ENCODE measurements at regions not wholly inside any gene's neighbourhood (a gene's known extent, or its start where the extent isn't known, plus 50 kb on each side); places are given as distances from the start of the nearest gene placed in this dataset.
"Not testable (repeated sequence)": the region's sequence is repeated elsewhere in the genome, so short reads cannot be mapped to it uniquely, and the experiment has no call there.

DNA sequence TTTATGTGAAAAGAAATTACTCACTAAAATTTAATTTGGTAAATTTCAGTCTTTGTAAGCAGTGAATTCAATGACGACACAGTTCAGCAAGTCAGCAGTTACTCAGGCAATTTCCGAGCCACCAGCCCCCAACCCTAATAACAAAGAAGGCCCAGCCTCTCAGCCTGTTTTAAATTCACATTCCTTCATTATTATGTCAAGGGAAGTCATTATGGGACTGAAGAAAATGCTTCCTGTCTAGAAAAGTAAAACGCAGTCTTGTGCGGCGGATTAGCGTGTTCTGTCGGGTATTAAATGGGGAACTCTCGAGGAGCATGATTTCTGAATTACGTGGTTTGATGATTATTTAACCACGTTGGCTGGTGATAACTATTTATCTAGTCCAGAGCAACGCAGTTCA lies 177.6 kb downstream of the AIPL1 start:
- DNase-seq (ENCODE audit: low read depth): no peak

GRCh38 chr17:6255322-6255721 lies 179.6 kb downstream of the AIPL1 start:
- DNase-seq (ENCODE audit: low read depth): no peak

GRCh38 chr17:6254036-6254435 lies 180.9 kb downstream of the AIPL1 start:
- DNase-seq (ENCODE audit: low read depth): no peak

GRCh38 chr17:6251640-6252039 lies 181.5 kb downstream of the WSCD1 start:
- not testable (repeated sequence) for DNase-seq (ENCODE audit: low read depth)

DNA sequence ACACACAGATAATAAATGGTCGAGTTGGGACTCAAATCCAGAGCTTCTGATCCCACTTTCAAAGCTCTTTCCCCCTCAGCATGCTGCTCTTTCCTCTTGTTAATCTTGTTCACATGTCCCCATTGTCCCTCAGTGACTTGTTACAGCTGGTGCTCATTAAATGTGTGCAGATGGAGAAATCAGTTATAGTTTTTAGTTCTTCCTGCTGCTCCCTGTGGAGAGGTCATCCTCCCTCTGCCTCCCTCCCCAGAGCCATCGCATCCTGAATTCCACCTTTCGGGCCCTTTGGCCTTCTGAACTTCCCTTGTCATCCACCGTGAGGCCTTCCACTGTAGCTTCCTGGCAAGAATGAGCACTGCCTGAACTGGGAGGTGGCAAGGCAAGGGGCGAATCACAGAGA lies 179.6 kb downstream of the WSCD1 start:
- no peak for DNase-seq (ENCODE audit: low read depth)

DNA sequence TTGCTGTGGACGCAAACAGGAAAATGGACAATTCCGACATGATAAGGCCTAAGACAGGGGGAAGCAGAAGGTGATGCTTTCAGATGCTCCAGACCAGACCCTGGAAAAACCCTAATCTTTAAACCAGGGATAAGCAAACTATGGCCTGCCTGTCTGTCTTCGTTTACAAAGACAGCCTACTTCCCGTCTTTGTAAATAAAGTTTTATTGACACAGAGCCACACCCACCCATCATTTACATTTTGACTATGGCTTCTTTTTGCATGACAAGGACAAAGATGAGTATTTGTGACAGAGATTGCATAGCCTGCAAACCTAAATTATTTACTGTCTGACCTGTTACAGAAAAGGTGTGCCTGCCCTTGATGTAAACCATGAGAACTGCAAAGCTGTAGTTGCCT lies 177.9 kb downstream of the WSCD1 start:
- no peak for DNase-seq (ENCODE audit: low read depth)

DNA sequence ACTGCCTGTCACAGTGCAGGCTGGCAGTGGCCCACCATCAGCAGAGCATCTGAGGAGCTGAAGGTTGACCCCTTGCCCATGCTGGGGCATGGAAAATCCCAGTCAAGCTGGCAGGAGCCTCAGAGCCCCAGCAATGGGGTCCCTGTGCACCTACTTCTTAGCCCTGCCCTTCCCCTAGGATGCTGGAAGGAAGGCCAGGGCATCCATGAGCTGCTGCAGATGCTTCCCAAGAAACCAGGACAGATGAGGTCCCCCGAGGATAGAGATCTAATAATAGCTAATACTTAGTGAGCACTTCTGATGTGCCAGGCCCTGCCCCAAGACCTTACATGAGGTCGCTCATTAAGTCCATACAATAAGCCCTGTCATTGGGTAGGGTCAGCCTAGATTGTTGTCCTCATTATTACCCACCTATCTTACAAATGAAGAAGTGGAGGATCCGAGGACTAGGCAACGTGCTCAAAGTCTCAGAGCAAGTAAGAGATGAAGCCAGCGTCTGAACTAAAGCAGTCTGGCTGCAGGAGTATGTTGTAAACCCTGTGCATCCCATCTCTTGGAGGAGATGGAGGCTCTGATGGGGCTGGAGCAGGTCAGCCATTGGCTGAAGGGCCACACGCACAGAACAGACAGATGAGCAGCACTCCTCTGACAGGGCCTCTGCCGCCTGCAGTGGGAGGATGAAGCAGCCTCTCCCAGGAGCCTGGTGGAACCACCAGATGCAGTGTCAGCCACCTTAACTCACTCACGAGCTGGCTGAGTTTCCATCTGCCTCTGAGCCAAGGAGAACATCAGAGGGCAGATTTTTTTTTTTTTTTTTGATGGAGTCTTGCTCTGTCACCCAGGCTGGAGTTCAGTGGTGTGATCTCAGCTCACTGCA lies 175.4 kb downstream of the WSCD1 start:
- DNase-seq (ENCODE audit: low read depth): no peak

DNA sequence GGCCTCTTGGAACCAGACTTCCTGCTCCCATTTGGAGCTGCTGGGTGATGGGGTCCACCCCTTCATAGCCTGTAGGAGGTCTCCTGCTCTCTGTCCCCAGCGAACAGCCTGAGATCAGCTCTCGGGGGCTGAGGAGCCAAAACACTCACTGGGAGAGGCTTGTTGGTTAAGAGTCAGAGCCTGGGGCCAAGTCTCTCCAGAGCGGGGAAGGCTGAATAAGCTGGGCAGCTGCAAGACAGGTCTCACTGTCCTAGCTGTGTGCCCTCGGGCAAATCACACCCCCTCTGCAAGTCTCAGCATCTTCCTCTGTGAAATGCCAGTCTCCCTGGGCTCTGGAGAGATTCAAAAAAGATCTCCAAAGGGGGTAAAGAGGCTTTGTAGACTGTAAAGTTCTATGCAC lies 174.6 kb downstream of the WSCD1 start:
- DNase-seq (ENCODE audit: low read depth): no peak

- no peak for DNase-seq (ENCODE audit: low read depth)
These were observed 174.1 kb downstream of the WSCD1 start for GRCh38 chr17:6244253-6244652.

GRCh38 chr17:6243186-6243585 lies 173.0 kb downstream of the WSCD1 start:
- no peak for DNase-seq (ENCODE audit: low read depth)

GRCh38 chr17:6241996-6242395 lies 171.8 kb downstream of the WSCD1 start:
- DNase-seq (ENCODE audit: low read depth): no peak

DNA sequence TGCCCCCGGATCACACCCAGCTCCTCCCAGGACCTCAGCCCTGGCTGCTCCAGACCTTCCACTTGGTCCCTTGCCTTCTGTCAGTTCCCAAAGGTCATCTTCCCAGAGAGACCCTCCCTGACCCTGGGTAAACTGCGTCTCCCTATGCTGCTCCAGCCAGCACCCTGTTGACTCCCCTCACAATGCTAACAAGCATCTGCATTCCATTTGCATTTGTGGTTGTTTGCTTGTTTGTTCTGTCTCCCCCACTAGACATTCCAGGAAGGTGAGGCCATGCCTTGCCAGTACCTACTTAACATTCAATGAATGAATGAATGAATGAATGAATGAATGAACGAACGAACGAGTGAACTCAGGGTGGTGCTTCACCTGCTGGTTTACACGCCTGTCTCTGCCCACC lies 171.2 kb downstream of the WSCD1 start:
- DNase-seq (ENCODE audit: low read depth): no peak

GRCh38 chr17:6240601-6241000 lies 170.4 kb downstream of the WSCD1 start:
- DNase-seq (ENCODE audit: low read depth): no peak

- DNase-seq (ENCODE audit: low read depth): no peak
These were observed 169.8 kb downstream of the WSCD1 start for GRCh38 chr17:6240001-6240400.

DNA sequence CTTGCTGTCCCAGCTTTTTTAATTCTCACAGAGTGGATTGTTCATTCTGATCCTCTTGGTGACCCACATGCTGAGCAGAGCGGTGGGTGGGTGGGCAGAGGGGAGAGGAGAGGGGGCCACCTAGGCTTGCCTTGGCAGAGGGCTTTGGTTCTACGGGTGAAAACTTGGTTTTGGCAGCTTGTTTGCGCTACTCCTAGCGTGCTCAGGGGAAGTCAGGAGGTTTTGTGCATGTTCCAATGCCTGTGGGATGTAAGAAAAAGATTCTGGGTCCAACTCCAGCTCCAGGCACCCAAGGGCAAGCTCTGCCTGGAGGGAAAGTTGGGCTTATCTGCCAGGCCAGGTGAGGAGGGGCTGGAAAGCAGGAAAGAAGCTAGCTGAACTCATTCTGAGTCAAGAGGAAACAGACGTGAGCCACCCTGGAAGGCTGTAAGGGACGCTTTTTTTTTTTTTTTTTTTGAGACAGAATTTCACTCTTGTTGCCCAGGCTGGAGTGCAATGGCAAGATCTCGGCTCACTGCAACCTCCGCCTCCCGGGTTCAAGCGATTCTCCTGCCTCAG lies 169.1 kb downstream of the WSCD1 start:
- DNase-seq (ENCODE audit: low read depth): no peak

DNA sequence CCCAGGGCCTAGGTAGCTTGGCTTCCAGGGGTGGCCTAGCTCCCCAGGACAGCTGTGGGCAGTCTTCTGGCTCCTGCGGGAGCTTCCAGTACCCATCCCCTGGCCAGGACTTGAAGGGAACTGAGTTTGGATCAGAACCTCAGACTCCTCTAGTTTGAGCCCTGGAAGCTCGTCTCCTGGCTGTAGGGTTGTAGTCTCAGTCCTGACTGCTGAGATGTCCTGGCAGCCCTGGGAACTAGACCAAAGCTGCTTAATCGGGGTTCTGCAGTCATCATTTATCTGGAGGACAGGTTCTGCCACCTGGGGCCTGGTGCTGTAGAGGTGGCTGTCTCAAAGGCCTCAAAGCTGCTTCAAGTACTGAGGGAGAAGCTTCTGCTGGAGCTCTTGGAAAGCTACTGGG lies 163.7 kb downstream of the WSCD1 start:
- DNase-seq (ENCODE audit: low read depth): no peak

- DNase-seq (ENCODE audit: low read depth): no peak
These were observed 163.2 kb downstream of the WSCD1 start for GRCh38 chr17:6233339-6233738.

GRCh38 chr17:6232732-6233101 lies 162.5 kb downstream of the WSCD1 start:
- no peak for DNase-seq (ENCODE audit: low read depth)

DNA sequence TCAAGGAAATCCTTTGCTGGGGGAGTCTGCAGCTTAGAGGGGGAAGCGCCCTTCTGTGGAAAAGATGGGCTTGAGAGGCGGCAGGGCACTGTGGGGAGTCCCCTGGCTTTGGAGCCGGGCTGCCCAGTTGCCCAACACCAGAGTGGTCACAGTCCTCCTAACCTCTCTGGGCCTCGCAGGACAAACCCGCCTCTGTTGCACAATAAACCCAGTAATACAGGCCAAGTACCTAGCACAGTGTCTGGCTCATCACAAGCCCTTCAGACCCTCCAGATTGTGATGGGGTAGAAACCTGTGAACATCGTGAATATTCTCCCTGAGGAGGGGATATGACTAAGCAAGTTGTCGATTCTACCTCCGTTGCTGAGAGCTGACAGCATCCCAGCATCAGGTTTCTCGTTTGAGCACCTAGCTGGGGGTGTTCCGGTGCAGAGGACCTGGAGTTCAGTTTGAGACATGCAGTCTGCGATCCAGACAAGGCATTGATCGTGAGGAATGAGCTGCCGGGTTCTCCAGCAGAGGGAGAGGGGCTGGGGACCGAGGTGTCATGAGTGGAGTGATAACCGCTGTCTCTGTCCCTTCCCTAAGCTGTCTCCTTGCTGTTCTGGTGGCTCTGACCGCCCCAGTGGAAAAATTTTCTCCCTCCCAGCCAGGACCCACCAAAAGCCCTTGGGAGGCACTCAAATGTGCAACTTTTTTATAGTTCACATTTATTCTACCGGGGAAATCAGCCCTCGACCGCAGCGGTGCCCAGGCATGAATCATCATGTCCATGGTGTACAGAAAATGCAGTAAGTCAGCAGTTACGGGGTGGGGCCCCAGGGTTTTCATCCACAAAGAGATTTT lies 161.9 kb downstream of the WSCD1 start:
- DNase-seq (ENCODE audit: low read depth): no peak

GRCh38 chr17:6231465-6231864 lies 161.3 kb downstream of the WSCD1 start:
- no peak for DNase-seq (ENCODE audit: low read depth)

DNA sequence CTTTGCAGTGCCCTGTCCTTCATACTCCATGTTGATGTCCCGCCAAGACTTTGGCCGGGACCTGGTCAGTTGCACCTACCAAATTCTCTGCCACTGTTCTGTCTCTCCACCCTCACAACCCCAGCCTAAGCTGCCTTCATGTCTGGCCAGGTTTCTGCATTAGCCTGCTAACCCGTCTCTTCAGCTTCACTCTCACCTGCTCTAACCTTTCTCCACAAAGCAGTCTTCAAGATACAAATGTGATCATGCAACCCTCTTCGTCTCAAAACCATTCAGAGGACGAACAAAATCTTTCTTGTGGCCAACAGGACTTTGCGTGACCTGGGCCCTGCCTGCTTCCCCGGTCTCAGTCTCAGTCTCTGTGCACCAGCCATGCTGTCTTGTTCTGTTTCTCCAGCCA lies 148.2 kb downstream of the WSCD1 start:
- no peak for DNase-seq (ENCODE audit: low read depth)
